Keratinocyte (primary cell): ENCODE measurements at regions not wholly inside any gene's neighbourhood (a gene's known extent, or its start where the extent isn't known, plus 50 kb on each side); places are given as distances from the start of the nearest gene placed in this dataset.

Source experiments
- DNase-seq: peaks from one replicate; pipeline ENCODE4 v3.0.0-alpha.2; 2011; ENCODE audit warnings: low read depth, missing footprints, low spot score
- FAIRE-seq: peaks from 2 replicates; lab custom pipeline; 2011; peaks lifted over from hg19 to GRCh38; lab: Jason Lieb, UNC
- H2AFZ ChIP-seq: 2 replicates; pipeline ENCODE4 v1.6.0; 2012; ENCODE audit warnings: low read length, control low read depth, inconsistent platforms; ENCODE audit not compliant: control insufficient read depth
- H3K27ac ChIP-seq: 2 replicates; pipeline ENCODE4 v1.5.1; 2011; ENCODE audit warnings: low read length; ENCODE audit not compliant: control insufficient read depth, insufficient read depth
- H3K27me3 ChIP-seq: 3 replicates; pipeline ENCODE4 v1.6.0; 2011; ENCODE audit warnings: low read length; ENCODE audit not compliant: control insufficient read depth, insufficient read depth; ENCODE audit errors: extremely low read depth
- H3K36me3 ChIP-seq, 2 experiments: 2 replicates in 1 of 2; 3 replicates in 1 of 2; pipeline ENCODE4 v1.5.1; 2011; ENCODE audit warnings: low read length in 2 of 2, mild to moderate bottlenecking in 1 of 2; ENCODE audit not compliant: control insufficient read depth in 2 of 2, insufficient read depth in 2 of 2; ENCODE audit errors: extremely low read depth in 1 of 2
- H3K4me1 ChIP-seq: 3 replicates; pipeline ENCODE4 v1.5.1; 2011; ENCODE audit warnings: low read length; ENCODE audit not compliant: control insufficient read depth, insufficient read depth; ENCODE audit errors: extremely low read depth
- H3K4me2 ChIP-seq: 3 replicates; pipeline ENCODE4 v1.6.0; 2011; ENCODE audit warnings: low read depth, low read length; ENCODE audit not compliant: control insufficient read depth, insufficient read depth; ENCODE audit errors: extremely low read depth
- H3K4me3 ChIP-seq, 3 experiments: fragments of 200-600 bp in 1 of 3; sonication (generic) in 1 of 3; 2 replicates in 2 of 3; 3 replicates in 1 of 3; pipeline ENCODE4 v1.5.1; 2011 to 2016; ENCODE audit warnings: low read length in 3 of 3, mild to moderate bottlenecking in 3 of 3, control low read depth in 2 of 3, inconsistent platforms in 1 of 3, low read depth in 1 of 3, mixed read lengths in 1 of 3, mixed run types in 1 of 3, moderate library complexity in 1 of 3; ENCODE audit not compliant: control insufficient read depth in 2 of 3, insufficient read depth in 2 of 3; ENCODE audit errors: extremely low read depth in 1 of 3
- H3K79me2 ChIP-seq: 2 replicates; pipeline ENCODE4 v1.6.0; 2012; ENCODE audit warnings: low read length; ENCODE audit not compliant: control insufficient read depth, insufficient read depth
- H3K9ac ChIP-seq: 3 replicates; pipeline ENCODE4 v1.6.0; 2011; ENCODE audit warnings: low read length; ENCODE audit not compliant: control insufficient read depth, insufficient read depth; ENCODE audit errors: extremely low read depth
- H3K9me1 ChIP-seq: 3 replicates; pipeline ENCODE4 v1.6.0; 2011; ENCODE audit warnings: low read length; ENCODE audit not compliant: control insufficient read depth, insufficient read depth; ENCODE audit errors: extremely low read depth
- H3K9me3 ChIP-seq: 2 replicates; pipeline ENCODE4 v1.5.1; 2012; ENCODE audit warnings: low read depth, low read length; ENCODE audit not compliant: control insufficient read depth
- H4K20me1 ChIP-seq: 3 replicates; pipeline ENCODE4 v1.6.0; 2011; ENCODE audit warnings: low read length; ENCODE audit not compliant: control insufficient read depth, insufficient read depth; ENCODE audit errors: extremely low read depth
- CTCF ChIP-seq, 3 experiments: IDR thresholded peaks in 1 of 3; conservative IDR thresholded peaks in 1 of 3; optimal IDR thresholded peaks in 1 of 3; 2 replicates in 2 of 3; 3 replicates in 1 of 3; pipeline versions ENCODE3 to v1.5.1; 2011; ENCODE audit warnings: low read length in 3 of 3, mild to moderate bottlenecking in 3 of 3, moderate library complexity in 2 of 3, control low read depth in 1 of 3, inconsistent platforms in 1 of 3; ENCODE audit not compliant: insufficient read depth in 2 of 3; ENCODE audit errors: extremely low read depth in 1 of 3
- EZH2 ChIP-seq: IDR thresholded peaks from one replicate; pipeline ENCODE4 v1.6.1; 2012; ENCODE audit warnings: inconsistent platforms, mild to moderate bottlenecking, low read length, moderate library complexity
- dilution Hi-C: fragments of 300-500 bp; cut with MboI; formaldehyde crosslinking; loops from one replicate; pipeline ENCODE4 v1.7.0; 2020; ENCODE audit warnings: low sequenced_read_pairs; ENCODE audit not compliant: extremely low pct_ligation_motif_present

GRCh38 chr2:194556629-194557028, 1100.4 kb upstream of the SLC39A10 start:
- TF ChIP-seq EZH2 = no peak
- TF ChIP-seq CTCF (optimal IDR thresholded peaks at IDR 0.05 in 1 of 3, IDR thresholded peaks at IDR 0.05 in 1 of 3, conservative IDR thresholded peaks at IDR 0.05 in 1 of 3; ENCODE audit: extremely low read depth in 1 of 3, insufficient read depth in 2 of 3, low read length in 3 of 3) = no peak
- H3K4me2 ChIP-seq = no peak overlapping the region

GRCh38 chr2:194553980-194554379, 1103.0 kb upstream of the SLC39A10 start:
- no peaks in the 10 kb centered on the region for H3K4me1 ChIP-seq
- H3K9me1 ChIP-seq = no peaks in the 10 kb centered on the region
- no peak overlapping the region for H3K4me2 ChIP-seq
- H4K20me1 ChIP-seq = no peaks in the 10 kb centered on the region
- H2AFZ ChIP-seq = no peak overlapping the region
- H3K9me3 ChIP-seq = no peaks in the 10 kb centered on the region
- TF ChIP-seq CTCF (optimal IDR thresholded peaks at IDR 0.05 in 1 of 3, IDR thresholded peaks at IDR 0.05 in 1 of 3, conservative IDR thresholded peaks at IDR 0.05 in 1 of 3; ENCODE audit: extremely low read depth in 1 of 3, insufficient read depth in 2 of 3, low read length in 3 of 3) = no peak
- TF ChIP-seq EZH2 = no peak
- no peak overlapping the region for H3K27ac ChIP-seq
- dilution Hi-C loops = no loop called here
- no peak for DNase-seq
- H3K79me2 ChIP-seq = no peaks in the 10 kb centered on the region
- no peaks in the 10 kb centered on the region for H3K27me3 ChIP-seq
- H3K4me3 ChIP-seq = no peak overlapping the region
- no peaks in the 10 kb centered on the region for H3K36me3 ChIP-seq
- H3K9ac ChIP-seq = no peak overlapping the region
- no peak for FAIRE-seq

More at GRCh38 chr2:194556629-194557028, 1100.4 kb upstream of the SLC39A10 start:
- H3K27me3 ChIP-seq = no peaks in the 10 kb centered on the region
- no peak overlapping the region for H3K4me3 ChIP-seq
- H3K4me1 ChIP-seq = no peaks in the 10 kb centered on the region
- FAIRE-seq (no peak), DNase-seq (no peak)
- H2AFZ ChIP-seq = no peak overlapping the region
- H4K20me1 ChIP-seq = no peaks in the 10 kb centered on the region
- dilution Hi-C loops = no loop called here
- no peak overlapping the region for H3K9ac ChIP-seq
- no peaks in the 10 kb centered on the region for H3K9me1 ChIP-seq
- no peaks in the 10 kb centered on the region for H3K9me3 ChIP-seq
- H3K36me3 ChIP-seq = no peaks in the 10 kb centered on the region
- H3K27ac ChIP-seq = no peak overlapping the region
- H3K79me2 ChIP-seq = no peaks in the 10 kb centered on the region
